ENCODE measurements at regions not wholly inside any gene's neighbourhood (a gene's known extent, or its start where the extent isn't known, plus 50 kb on each side); places are given as distances from the start of the nearest gene placed in this dataset.

DNA sequence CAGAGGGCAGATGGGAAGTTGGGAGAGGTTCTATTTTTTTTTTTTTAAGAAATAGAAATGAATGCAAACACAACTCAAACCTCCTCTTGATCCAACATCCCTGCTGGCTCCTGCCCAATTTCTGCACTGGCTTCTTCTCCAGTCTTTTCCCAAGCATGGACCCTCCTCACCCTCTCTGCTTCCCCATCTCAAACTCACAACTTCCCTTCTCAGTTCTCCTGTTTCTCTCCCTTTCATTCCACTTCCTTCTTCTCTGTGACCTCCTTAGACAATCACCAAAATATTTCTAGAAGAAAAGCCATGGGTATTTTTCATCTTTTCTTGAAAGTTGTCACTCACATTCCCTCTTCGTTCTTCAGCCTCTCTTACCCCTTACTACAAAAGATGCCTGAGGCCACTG is 85.2 kb upstream of the VPREB1 start:
- H3K4me3 Mint-ChIP-seq = no peak overlapping the region
- H3K9me3 Mint-ChIP-seq = no peaks in the 10 kb centered on the region
- peaks cover 2% of the 10 kb centered on the region for H3K27me3 Mint-ChIP-seq
- H3K36me3 Mint-ChIP-seq = no peaks in the 10 kb centered on the region
- H3K27ac Mint-ChIP-seq = peak overlapping the region; percentile 1
- H3K4me1 Mint-ChIP-seq = peaks cover 6% of the 10 kb centered on the region

DNA sequence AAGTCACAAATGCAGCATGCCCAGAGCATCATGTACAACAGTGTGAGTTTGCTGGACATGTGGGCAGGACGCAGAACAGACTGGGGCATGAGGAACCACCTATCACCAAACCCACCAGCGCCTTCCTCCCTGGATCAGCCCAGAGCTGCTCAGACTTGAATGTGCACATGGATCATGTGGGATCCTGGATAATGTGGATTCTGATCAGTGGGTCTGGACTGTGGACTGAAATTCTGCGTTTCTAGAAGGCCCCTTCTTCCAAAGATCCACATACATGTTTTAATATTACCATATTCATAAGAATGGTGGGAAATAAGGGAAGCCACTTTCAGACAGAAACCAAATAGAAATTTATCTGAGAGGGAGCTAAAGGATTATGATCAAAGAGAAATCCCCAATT is 85.6 kb upstream of the VPREB1 start:
- H3K4me1 Mint-ChIP-seq = peaks cover 6% of the 10 kb centered on the region
- no peak overlapping the region for H3K27ac Mint-ChIP-seq
- H3K9me3 Mint-ChIP-seq = no peaks in the 10 kb centered on the region

DNA sequence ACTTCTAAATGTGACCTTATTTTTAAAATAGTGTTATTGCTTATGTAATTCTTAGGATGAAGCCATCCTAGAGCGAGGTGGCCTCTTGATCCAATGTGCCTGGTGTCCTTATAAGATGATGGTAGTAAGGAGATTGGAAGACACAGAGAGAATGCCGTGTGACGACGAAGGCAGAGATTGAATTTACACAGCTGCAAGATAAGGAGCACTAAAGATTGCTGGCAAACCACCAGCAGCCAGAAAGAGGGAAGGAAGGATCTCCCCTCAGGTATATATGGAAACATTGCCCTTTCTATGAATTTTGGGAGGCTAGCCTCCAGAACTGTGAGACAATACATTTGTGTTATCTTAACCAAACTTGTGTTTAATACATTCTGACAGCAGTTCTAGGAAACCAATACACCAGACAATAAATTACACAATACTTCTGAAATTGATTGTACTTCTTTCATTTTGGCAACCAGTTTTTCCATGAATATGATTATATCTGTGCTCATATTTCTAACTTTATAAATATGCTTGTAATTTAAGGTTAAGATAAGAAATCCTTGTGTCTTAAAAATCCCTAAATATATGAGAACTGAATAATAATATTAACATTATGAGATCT is 86.3 kb upstream of the VPREB1 start:
- peaks cover 6% of the 10 kb centered on the region for H3K4me1 Mint-ChIP-seq
- no peaks in the 10 kb centered on the region for H3K36me3 Mint-ChIP-seq
- H3K27ac Mint-ChIP-seq = no peak overlapping the region
- no peaks in the 10 kb centered on the region for H3K9me3 Mint-ChIP-seq
- H3K27me3 Mint-ChIP-seq = no peaks in the 10 kb centered on the region
- H3K4me3 Mint-ChIP-seq = no peak overlapping the region

More for the DNA sequence above, 85.6 kb upstream of the VPREB1 start:
- no peaks in the 10 kb centered on the region for H3K36me3 Mint-ChIP-seq
- H3K4me3 Mint-ChIP-seq = no peak overlapping the region
- no peaks in the 10 kb centered on the region for H3K27me3 Mint-ChIP-seq

DNA sequence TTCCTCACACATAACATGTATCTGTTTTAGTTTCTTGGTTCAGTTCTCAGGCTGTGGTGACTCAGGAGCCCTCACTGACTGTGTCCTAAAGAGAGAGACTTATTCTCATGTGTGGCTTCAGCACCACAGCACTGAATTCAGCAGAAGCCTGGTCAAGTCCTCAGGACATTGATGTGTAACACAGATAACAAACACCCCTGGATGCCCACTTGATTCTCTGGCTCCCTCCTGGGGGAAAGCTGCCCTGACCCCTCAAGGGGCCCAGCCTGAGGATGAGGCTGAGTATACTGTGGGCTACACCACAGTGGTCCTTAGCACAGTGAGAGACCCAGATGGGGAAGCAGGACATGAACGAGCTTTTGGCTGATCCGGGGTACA is 87.2 kb upstream of the VPREB1 start:
- H3K27ac Mint-ChIP-seq = no peak overlapping the region
- peaks cover 6% of the 10 kb centered on the region for H3K4me1 Mint-ChIP-seq
- no peak overlapping the region for H3K4me3 Mint-ChIP-seq

DNA sequence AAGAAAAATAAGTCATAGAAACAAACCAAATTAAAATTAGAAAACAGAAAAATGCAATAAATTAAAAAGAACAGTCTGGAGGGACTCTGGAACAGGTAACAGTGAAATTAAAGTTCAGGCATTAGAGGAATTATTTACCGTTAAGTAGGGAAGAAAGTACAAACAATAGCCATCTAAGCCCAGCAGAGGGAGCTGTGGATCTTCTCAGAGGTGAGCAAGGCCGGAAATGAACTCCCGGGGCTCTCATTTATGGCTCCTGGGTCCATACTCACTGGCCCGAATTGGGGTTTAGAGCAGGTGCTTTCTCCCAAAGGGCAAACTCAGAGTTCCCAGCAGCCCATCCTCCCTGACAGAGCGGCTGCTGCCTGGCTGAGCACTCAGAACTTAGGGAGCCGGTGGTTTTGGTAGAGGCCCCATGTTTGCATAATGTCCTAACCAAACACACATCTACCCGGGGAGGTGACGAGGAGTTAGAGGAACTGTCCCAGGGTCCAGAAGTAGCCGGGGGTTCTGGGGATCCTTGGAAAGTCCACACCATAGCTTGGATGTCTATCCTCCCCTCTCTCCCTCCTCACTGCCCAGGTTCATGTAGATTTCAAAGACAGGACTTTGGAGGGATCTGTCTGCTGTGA is 87.8 kb upstream of the VPREB1 start:
- peak overlapping the region; percentile 55 for H3K27ac Mint-ChIP-seq
- no peaks in the 10 kb centered on the region for H3K9me3 Mint-ChIP-seq
- H3K4me3 Mint-ChIP-seq = no peak overlapping the region
- peaks cover 5% of the 10 kb centered on the region for H3K27me3 Mint-ChIP-seq
- no peaks in the 10 kb centered on the region for H3K36me3 Mint-ChIP-seq
- H3K4me1 Mint-ChIP-seq = peaks cover 6% of the 10 kb centered on the region

More for the DNA sequence above, 87.2 kb upstream of the VPREB1 start:
- Mint-ChIP-seq H3K9me3 (no peaks in the 10 kb centered on the region), H3K36me3 (no peaks in the 10 kb centered on the region), H3K27me3 (no peaks in the 10 kb centered on the region)

DNA sequence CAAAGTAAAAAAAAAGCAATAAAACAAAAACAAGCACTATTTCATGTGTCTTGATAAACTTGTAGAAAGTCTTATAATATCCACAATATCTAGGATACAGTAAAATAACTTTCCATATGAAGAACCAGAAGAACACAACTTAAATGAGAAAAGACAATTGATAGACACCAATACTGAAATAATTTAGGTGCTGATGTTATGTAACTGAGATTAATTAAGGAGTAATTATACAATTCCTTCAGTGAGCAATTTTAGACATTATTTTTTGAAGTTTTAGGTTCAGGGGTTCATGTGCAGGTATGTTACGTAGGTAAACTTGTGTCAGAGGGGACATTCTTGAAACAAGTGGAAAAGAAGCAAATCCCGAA is 88.3 kb upstream of the VPREB1 start:
- Mint-ChIP-seq H3K27ac (no peak overlapping the region), H3K4me3 (no peak overlapping the region), H3K27me3 (peaks cover 10% of the 10 kb centered on the region), H3K4me1 (peaks cover 6% of the 10 kb centered on the region), H3K9me3 (no peaks in the 10 kb centered on the region), H3K36me3 (no peaks in the 10 kb centered on the region)

DNA sequence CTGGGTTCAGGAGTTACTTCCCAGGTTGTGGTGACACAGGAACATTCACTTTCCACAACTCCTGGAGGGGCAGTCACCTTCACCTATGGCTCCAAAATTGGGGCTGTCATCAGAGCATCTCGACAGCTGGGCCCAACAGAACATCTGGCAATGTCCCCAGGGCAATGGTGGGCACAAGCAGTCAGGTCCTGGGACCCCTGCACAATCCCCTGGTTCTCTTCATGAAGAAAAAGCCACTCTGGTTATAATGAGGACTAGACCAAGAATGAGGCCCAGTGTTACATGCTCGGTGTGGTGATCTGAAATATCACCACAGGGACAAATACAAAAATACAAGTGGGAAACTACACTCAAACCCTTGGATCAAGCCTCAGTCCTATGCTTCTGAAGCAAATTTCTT is 89.0 kb upstream of the VPREB1 start:
- Mint-ChIP-seq H3K4me1 (peaks cover 6% of the 10 kb centered on the region), H3K9me3 (no peaks in the 10 kb centered on the region), H3K36me3 (no peaks in the 10 kb centered on the region), H3K27ac (no peak overlapping the region), H3K27me3 (peaks cover 12% of the 10 kb centered on the region), H3K4me3 (no peak overlapping the region)

DNA sequence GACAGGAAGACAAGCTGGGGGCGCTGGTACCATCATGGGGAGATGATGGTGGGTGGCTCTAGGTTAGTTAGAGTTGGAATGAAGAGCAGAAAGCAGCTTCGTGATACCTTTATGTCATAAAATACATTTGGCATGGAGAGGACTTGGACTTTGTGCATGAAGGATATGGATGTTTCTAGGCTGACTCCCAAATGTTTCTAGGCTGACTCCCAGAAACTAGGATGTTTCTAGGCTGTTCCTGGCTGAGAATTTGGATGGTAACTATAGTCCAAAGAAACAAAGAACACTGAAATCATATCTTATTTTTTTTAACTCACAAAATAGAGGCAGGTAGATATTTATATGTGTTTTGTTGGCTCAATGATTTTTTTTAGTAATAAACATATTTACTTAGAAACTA is 89.4 kb upstream of the VPREB1 start:
- peaks cover 16% of the 10 kb centered on the region for H3K27me3 Mint-ChIP-seq
- H3K27ac Mint-ChIP-seq = no peak overlapping the region
- no peaks in the 10 kb centered on the region for H3K36me3 Mint-ChIP-seq
- H3K4me3 Mint-ChIP-seq = no peak overlapping the region
- peaks cover 6% of the 10 kb centered on the region for H3K4me1 Mint-ChIP-seq
- no peaks in the 10 kb centered on the region for H3K9me3 Mint-ChIP-seq

DNA sequence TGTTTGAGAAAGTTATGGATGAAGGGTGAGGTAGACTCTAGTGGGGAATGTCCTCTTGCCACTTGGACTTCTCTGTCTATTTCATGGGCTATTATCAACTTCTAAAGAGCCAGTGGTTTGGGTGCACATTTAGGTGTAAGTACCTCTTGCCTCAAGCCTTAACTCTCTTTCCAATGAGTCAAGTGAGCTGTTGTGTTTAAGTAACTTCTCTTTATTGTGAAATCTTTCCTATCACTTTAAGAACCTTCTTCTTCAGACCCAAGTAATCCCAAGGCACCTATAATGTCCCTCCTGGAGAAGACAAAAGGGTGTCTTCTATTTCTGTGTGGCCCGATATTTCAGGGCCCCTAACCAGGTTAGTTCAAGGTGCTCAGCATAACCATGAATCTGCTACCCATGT is 90.5 kb upstream of the VPREB1 start:
- Mint-ChIP-seq H3K27ac (no peak overlapping the region), H3K4me1 (peaks cover 6% of the 10 kb centered on the region)

DNA sequence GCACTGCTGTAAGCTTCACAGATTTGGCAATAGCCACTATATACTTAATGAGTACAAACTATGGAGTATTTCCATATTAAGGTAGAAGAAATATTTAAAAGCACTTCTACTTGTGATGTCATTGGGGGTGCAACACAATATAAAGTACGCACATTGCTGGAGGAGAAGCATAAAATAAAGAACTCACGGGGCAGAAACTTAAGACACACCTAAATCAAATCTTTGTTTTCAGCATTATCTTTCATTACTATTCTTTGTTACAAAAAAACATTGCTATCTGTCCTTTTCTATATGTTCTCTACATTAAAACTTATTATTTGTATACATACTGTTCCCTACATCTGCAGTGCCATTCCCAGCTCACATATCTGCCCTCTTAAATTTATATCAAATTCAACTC is 93.3 kb upstream of the VPREB1 start:
- H3K27me3 Mint-ChIP-seq = peaks cover 34% of the 10 kb centered on the region
- no peaks in the 10 kb centered on the region for H3K9me3 Mint-ChIP-seq
- no peaks in the 10 kb centered on the region for H3K36me3 Mint-ChIP-seq
- no peak overlapping the region for H3K4me3 Mint-ChIP-seq
- H3K4me1 Mint-ChIP-seq = no peaks in the 10 kb centered on the region
- no peak overlapping the region for H3K27ac Mint-ChIP-seq

More for the DNA sequence above, 90.5 kb upstream of the VPREB1 start:
- Mint-ChIP-seq H3K9me3 (no peaks in the 10 kb centered on the region), H3K36me3 (no peaks in the 10 kb centered on the region), H3K27me3 (peaks cover 24% of the 10 kb centered on the region), H3K4me3 (no peak overlapping the region)

DNA sequence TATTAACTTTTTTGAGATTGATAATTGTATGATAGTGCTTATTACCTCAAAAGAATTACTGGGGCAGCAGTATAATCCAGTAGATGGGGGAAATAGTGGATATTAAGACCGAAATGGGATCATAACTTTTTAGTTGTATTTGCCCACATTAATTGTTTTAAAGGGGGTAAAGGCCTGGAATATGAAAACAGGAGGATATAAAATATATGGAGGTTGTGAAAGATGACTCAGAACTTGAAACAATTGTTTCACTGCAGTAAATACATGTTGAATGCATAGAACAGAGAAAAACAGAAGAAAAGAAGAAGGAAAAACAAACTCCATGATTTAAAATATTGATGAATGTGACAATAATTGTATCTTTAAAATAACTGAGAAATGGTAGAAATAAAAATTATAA is 94.1 kb upstream of the VPREB1 start:
- Mint-ChIP-seq H3K27ac (no peak overlapping the region), H3K4me1 (no peaks in the 10 kb centered on the region), H3K27me3 (peaks cover 35% of the 10 kb centered on the region), H3K9me3 (no peaks in the 10 kb centered on the region), H3K36me3 (no peaks in the 10 kb centered on the region), H3K4me3 (no peak overlapping the region)

DNA sequence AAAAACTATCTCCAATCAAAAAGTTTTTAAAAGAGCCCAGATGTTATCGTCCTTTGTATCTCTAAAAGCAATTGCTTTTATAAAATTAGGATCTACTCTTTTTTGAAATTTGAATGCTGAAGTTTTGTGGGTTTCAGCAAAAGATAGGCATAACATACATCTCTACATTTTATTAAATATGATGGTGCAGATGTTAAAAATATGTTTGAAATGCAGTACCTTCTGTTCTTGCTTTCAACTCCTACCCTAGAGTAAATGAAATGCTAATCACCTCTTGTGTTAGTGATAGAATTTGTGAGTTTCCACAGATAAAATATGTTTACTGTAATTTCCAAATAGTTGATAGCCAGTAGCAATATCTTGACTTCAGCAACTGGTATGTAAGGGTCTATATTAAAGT is 95.7 kb upstream of the VPREB1 start:
- H3K4me1 Mint-ChIP-seq = no peaks in the 10 kb centered on the region
- H3K27me3 Mint-ChIP-seq = peaks cover 35% of the 10 kb centered on the region
- H3K4me3 Mint-ChIP-seq = no peak overlapping the region
- no peaks in the 10 kb centered on the region for H3K36me3 Mint-ChIP-seq
- H3K9me3 Mint-ChIP-seq = no peaks in the 10 kb centered on the region
- H3K27ac Mint-ChIP-seq = no peak overlapping the region

DNA sequence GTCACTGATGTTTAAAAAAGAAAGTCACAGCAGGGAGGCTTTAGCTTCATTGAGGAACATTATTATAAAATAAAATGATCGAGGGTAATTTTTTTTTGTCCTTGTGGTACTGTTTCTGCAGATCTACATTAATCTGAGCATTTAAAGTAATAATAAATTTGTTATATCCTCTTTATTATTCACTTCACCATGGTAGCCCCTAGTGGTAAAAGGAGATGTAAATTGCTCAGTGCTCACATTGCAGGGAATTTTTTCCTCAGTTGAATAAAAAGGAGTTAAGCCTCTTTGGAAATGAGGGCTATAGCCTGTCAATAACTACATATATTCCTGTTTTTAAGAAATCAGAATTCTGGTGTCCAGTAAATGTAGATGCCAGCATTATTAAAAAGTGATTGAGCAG is 99.7 kb upstream of the VPREB1 start:
- Mint-ChIP-seq H3K27me3 (peaks cover 34% of the 10 kb centered on the region), H3K4me1 (no peaks in the 10 kb centered on the region), H3K9me3 (no peaks in the 10 kb centered on the region), H3K36me3 (no peaks in the 10 kb centered on the region), H3K27ac (no peak overlapping the region), H3K4me3 (no peak overlapping the region)

DNA sequence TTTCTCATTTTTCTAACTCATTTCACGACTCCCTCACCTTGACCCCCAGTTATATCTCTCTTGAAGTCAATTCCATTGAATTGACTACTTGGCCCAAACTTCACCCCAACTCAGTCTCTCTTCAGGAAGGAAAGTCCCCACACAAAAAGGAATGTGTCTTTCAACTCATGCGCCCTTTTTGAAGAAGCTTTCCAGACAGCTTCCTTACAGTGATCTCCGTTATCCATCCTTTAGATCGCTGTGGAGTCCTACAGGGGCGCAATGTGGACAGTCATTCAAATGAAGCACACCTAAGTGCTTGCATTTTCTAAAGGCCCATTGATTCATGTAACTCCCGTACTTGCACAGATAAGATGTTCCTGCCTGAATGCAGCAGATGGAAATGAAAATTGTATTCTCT is 101.1 kb upstream of the VPREB1 start:
- Mint-ChIP-seq H3K9me3 (no peaks in the 10 kb centered on the region), H3K27ac (no peak overlapping the region), H3K27me3 (peaks cover 29% of the 10 kb centered on the region), H3K4me1 (no peaks in the 10 kb centered on the region), H3K4me3 (no peak overlapping the region), H3K36me3 (no peaks in the 10 kb centered on the region)

DNA sequence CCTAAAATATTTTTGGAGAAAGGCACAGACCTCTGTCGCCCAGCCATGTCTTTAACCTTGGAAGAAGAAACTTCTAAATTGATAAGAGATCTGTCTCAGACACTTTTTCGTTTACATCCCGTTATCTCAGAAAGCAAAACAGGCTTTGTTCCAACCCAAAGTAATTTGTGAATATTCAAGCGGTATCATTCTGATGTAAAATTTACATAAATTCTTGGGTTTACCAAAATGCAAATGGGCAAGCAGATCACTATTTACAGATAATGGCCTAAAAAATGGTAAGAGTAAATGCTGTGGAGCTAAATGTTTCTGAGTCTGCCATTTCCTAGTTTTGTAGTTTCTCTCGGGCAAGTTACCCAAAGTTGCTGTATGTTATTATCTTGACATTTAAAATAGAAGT is 101.9 kb upstream of the VPREB1 start:
- Mint-ChIP-seq H3K27me3 (peaks cover 26% of the 10 kb centered on the region), H3K36me3 (no peaks in the 10 kb centered on the region), H3K27ac (no peak overlapping the region), H3K4me1 (no peaks in the 10 kb centered on the region), H3K9me3 (no peaks in the 10 kb centered on the region), H3K4me3 (no peak overlapping the region)

DNA sequence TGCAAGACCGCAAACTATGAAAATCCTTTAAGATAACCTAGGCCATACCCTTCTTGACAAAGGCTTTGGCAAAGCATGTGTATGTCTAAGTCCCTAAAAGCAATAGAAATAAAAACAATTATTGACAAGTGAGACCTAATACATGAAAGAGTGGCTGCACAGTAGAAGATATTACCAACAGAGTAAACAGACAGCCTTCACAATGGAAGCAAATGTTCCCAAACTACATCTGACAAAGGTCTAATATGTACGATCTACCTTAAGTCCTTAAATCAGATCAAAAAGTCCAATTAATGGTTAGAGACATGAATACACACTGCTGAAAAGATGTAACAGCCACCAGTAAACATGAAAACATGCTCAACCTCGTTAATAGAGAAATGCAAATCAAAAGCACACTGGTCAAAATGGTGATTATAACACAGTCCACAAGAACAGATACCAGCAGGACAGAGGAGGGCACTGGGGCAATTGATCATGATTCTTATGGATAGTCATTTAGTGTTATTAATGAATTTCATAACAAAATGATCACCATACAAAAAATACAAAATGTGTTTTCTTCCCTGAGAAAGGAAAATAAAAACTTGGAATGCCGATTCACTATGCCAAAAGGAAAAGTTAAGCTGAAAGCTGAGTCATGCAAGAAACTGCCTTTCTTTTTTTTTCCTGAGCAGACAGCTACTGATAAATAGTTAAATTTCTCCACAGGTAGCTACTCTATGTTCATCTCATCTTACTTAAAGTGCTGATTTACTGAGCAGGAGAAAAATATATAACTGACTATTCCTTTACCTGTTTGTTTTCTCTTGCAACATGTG is 102.6 kb upstream of the VPREB1 start:
- peaks cover 21% of the 10 kb centered on the region for H3K27me3 Mint-ChIP-seq

More for the DNA sequence above, 102.6 kb upstream of the VPREB1 start:
- H3K4me1 Mint-ChIP-seq = no peaks in the 10 kb centered on the region
- H3K36me3 Mint-ChIP-seq = no peaks in the 10 kb centered on the region
- H3K27ac Mint-ChIP-seq = no peak overlapping the region
- no peak overlapping the region for H3K4me3 Mint-ChIP-seq
- H3K9me3 Mint-ChIP-seq = no peaks in the 10 kb centered on the region

All from activated naive CD4-positive, alpha-beta T cell treated with anti-CD3 and anti-CD28 coated beads, Interleukin-2, amount 50 U/mL, for 24 hours (primary cell).